HCT116 (cell line): ENCODE measurements at regions not wholly inside any gene's neighbourhood (a gene's known extent, or its start where the extent isn't known, plus 50 kb on each side); places are given as distances from the start of the nearest gene placed in this dataset.

ENCODE experiments used
- ATAC-seq: fragments of 200-7000 bp; cut with Tn5 transposase; 2 replicates; pipeline ENCODE4 v1.9.1; 2020; ENCODE audit warnings: mild to moderate bottlenecking, moderate library complexity
- BruUV-seq: library from RNA; stranded (reverse); fragments of 400-500 nt; replicated peaks from 2 replicates; lab custom pipeline; 2021; lab: Mats Ljungman, UMichigan
- CTCF ChIA-PET: fragments of 300-600 bp; sonication (Branson Sonifier 250); formaldehyde crosslinking; loops from one replicate; lab custom pipeline; 2021; ENCODE audit warnings: antibody characterized with exemption; lab: Charles Lee
- POLR2A ChIA-PET: fragments of 300-600, 350-600 bp; sonication (Branson Sonifier 250); formaldehyde crosslinking; loops from one replicate; lab custom pipeline; 2021; ENCODE audit warnings: antibody characterized with exemption; lab: Charles Lee
- RAD21 ChIA-PET, 2 experiments: fragments of 300-600 bp; sonication (Branson Sonifier 250); formaldehyde crosslinking; loops; one replicate each; lab custom pipeline; 2023; ENCODE audit warnings: low total read pairs in 2 of 2; ENCODE audit not compliant: uncharacterized antibody in 2 of 2, unreplicated experiment in 2 of 2, low non-redundant PET in 1 of 2; lab: Charles Lee
- DNase-seq: peaks from one replicate; pipeline ENCODE4 v3.0.0-alpha.2; 2010; ENCODE audit warnings: low read depth, low spot score
- H2AFZ ChIP-seq: fragments of 200-600 bp; shearing (Covaris generic), sonication (generic); 2 replicates; pipeline ENCODE4 v1.6.1; 2017; ENCODE audit warnings: low read depth, mixed run types, mixed read lengths, antibody characterized with exemption, low read length; ENCODE audit not compliant: poor library complexity, severe bottlenecking
- H3K27ac ChIP-seq: 2 replicates; pipeline ENCODE4 v1.5.1; 2012; ENCODE audit warnings: low read depth, low read length
- H3K27me3 ChIP-seq: fragments of 200-600 bp; sonication (generic); 2 replicates; pipeline ENCODE4 v1.6.1; 2016; ENCODE audit warnings: mixed run types, low read length, mixed read lengths; ENCODE audit not compliant: insufficient read depth
- H3K36me3 ChIP-seq, 2 experiments: fragments of 200-500 bp in 1 of 2; fragments of 200-600 bp in 1 of 2; sonication (Bioruptor generic) in 1 of 2; sonication (generic) in 1 of 2; 2 replicates each; pipeline versions ENCODE4 v1.5.1 to v1.6.1; 2014 to 2016; ENCODE audit warnings: low read length in 2 of 2, inconsistent platforms in 1 of 2, mixed read lengths in 1 of 2, mixed run types in 1 of 2; ENCODE audit not compliant: insufficient read depth in 2 of 2, control insufficient read depth in 1 of 2
- H3K4me1 ChIP-seq, 2 experiments: fragments of 200-600 bp in 1 of 2; sonication (generic) in 1 of 2; 2 replicates each; pipeline versions ENCODE4 v1.5.1 to v1.6.1; 2012 to 2017; ENCODE audit warnings: low read length in 2 of 2, inconsistent platforms in 1 of 2, mild to moderate bottlenecking in 1 of 2, mixed read lengths in 1 of 2, mixed run types in 1 of 2, moderate library complexity in 1 of 2; ENCODE audit not compliant: insufficient read depth in 2 of 2, control insufficient read depth in 1 of 2
- H3K4me2 ChIP-seq: fragments of 200-600 bp; sonication (generic); 2 replicates; pipeline ENCODE4 v1.6.1; 2017; ENCODE audit warnings: mixed run types, low read length, mixed read lengths
- H3K4me3 ChIP-seq, 2 experiments: fragments of 200-600 bp in 1 of 2; sonication (generic) in 1 of 2; replicated peaks in 1 of 2; 2 replicates each; pipeline ENCODE4 v1.5.1; 2011 to 2016; ENCODE audit warnings: low read length in 2 of 2, control low read depth in 1 of 2, low read depth in 1 of 2, mild to moderate bottlenecking in 1 of 2, mixed read lengths in 1 of 2, mixed run types in 1 of 2
- H3K79me2 ChIP-seq: fragments of 200-600 bp; sonication (generic); 2 replicates; pipeline ENCODE4 v1.6.1; 2017; ENCODE audit warnings: mild to moderate bottlenecking, mixed run types, low read length, moderate library complexity, mixed read lengths; ENCODE audit not compliant: insufficient read depth
- H3K9ac ChIP-seq: fragments of 200-600 bp; sonication (generic); 2 replicates; pipeline ENCODE4 v1.6.1; 2016; ENCODE audit warnings: low read length, mixed read lengths
- H3K9me2 ChIP-seq: fragments of 200-600 bp; sonication (generic), shearing (Covaris generic); 2 replicates; pipeline ENCODE4 v1.6.1; 2017; ENCODE audit warnings: mixed run types, mild to moderate bottlenecking, moderate library complexity; ENCODE audit not compliant: insufficient read depth
- H3K9me3 ChIP-seq, 2 experiments: fragments of 200-500 bp in 1 of 2; fragments of 200-600 bp in 1 of 2; sonication (Bioruptor generic) in 1 of 2; sonication (generic) in 1 of 2; 2 replicates each; pipeline ENCODE4 v1.6.1; 2014 to 2017; ENCODE audit warnings: low read length in 2 of 2, mixed read lengths in 2 of 2, inconsistent platforms in 1 of 2, low read depth in 1 of 2, mild to moderate bottlenecking in 1 of 2, mixed run types in 1 of 2, moderate library complexity in 1 of 2; ENCODE audit not compliant: control insufficient read depth in 1 of 2, insufficient read depth in 1 of 2
- H4K20me1 ChIP-seq: fragments of 200-600 bp; sonication (generic), shearing (Covaris generic); 2 replicates; pipeline ENCODE4 v1.6.1; 2017; ENCODE audit warnings: mixed run types, mild to moderate bottlenecking, moderate library complexity; ENCODE audit not compliant: insufficient read depth
- ATF3 ChIP-seq: IDR thresholded peaks from 2 replicates; pipeline ENCODE4 v1.6.1; 2012
- CBX3 ChIP-seq: IDR thresholded peaks from 2 replicates; pipeline ENCODE4 v1.6.1; 2012; ENCODE audit warnings: low read depth
- CEBPB ChIP-seq: IDR thresholded peaks from 2 replicates; pipeline ENCODE4 v1.6.1; 2012; ENCODE audit warnings: low read depth
- EGR1 ChIP-seq: IDR thresholded peaks from 2 replicates; pipeline ENCODE4 v1.6.1; 2012; ENCODE audit warnings: low read depth
- ELF1 ChIP-seq: IDR thresholded peaks from 2 replicates; pipeline ENCODE4 v1.6.1; 2012; ENCODE audit warnings: low read depth, borderline replicate concordance
- MAX ChIP-seq: IDR thresholded peaks from 2 replicates; pipeline ENCODE4 v1.6.1; 2012
- SP1 ChIP-seq: IDR thresholded peaks from 2 replicates; pipeline ENCODE4 v1.6.1; 2012; ENCODE audit warnings: low read depth
- ZBTB33 ChIP-seq: IDR thresholded peaks from 2 replicates; pipeline ENCODE4 v1.6.1; 2011; ENCODE audit warnings: mild to moderate bottlenecking, low read length, moderate library complexity; ENCODE audit not compliant: insufficient replicate concordance; ENCODE audit errors: extremely low read depth
- intact Hi-C: fragments of 100-400 bp; cut with micrococcal nuclease; formaldehyde crosslinking; loops from 2 replicates; pipeline ENCODE4 v1.10.0; 2022

GRCh38 chr13:59230484-59231264 lies 933.1 kb downstream of the DIAPH3 start:
- no TSS peak for BruUV-seq
- CTCF ChIA-PET, result no interaction called here
- ATAC-seq (no peak), DNase-seq (no peak)
- H3K4me1 ChIP-seq, result no peaks in the 10 kb centered on the region
- intact Hi-C loops, result no loop called here
- RAD21 ChIA-PET, result no interaction called here
- H3K79me2 ChIP-seq, result no peaks in the 10 kb centered on the region
- H4K20me1 ChIP-seq, result no peaks in the 10 kb centered on the region
- no peaks in the 10 kb centered on the region for H3K27me3 ChIP-seq
- POLR2A ChIA-PET, result no interaction called here
- no peaks in the 10 kb centered on the region for H3K36me3 ChIP-seq
- no peak overlapping the region for H3K9ac ChIP-seq
- H3K27ac ChIP-seq, result no peak overlapping the region
- H2AFZ ChIP-seq, result no peak overlapping the region
- H3K9me2 ChIP-seq, result no peaks in the 10 kb centered on the region
- TF ChIP-seq CBX3, result no peak
- TF ChIP-seq ZBTB33, result no peak
- no peak for TF ChIP-seq CEBPB
- no peak for TF ChIP-seq ELF1
- TF ChIP-seq SP1, result no peak
- TF ChIP-seq MAX, result no peak
- TF ChIP-seq ATF3, result no peak
- no peak for TF ChIP-seq EGR1
- H3K4me3 ChIP-seq, result no peak overlapping the region
- H3K9me3 ChIP-seq, result peaks cover 10 to 14% of the 10 kb centered on the region in 2 experiments; a peak in 2 of 4 replicates
- H3K4me2 ChIP-seq, result no peak overlapping the region
